ENCODE measurements at regions not wholly inside any gene's neighbourhood (a gene's known extent, or its start where the extent isn't known, plus 50 kb on each side); places are given as distances from the start of the nearest gene placed in this dataset.

- DNase-seq (ENCODE audit: low read depth) = no peak
- in situ Hi-C loops (cut with HindIII; ENCODE audit: low sequenced_read_pairs) = no loop called here
- no peak overlapping the region for H3K4me3 ChIP-seq (ENCODE audit: low read depth, low read length)
- no peak for TF ChIP-seq CTCF (IDR thresholded peaks at IDR 0.05; ENCODE audit: low read depth, low read length, missing control alignments)
Observed at GRCh38 chr12:124452576-124453331, 114.7 kb downstream of the NCOR2 start.

- no peak overlapping the region for H3K4me3 ChIP-seq (ENCODE audit: low read depth, low read length)
- no peak for TF ChIP-seq CTCF (IDR thresholded peaks at IDR 0.05; ENCODE audit: low read depth, low read length, missing control alignments)
- in situ Hi-C loops (cut with HindIII; ENCODE audit: low sequenced_read_pairs) = no loop called here
- DNase-seq (ENCODE audit: low read depth) = no peak
Observed at GRCh38 chr12:124451637-124452243, 115.7 kb downstream of the NCOR2 start.

- H3K4me3 ChIP-seq (ENCODE audit: low read depth, low read length) = no peak overlapping the region
- in situ Hi-C loops (cut with HindIII; ENCODE audit: low sequenced_read_pairs) = no loop called here
- TF ChIP-seq CTCF (IDR thresholded peaks at IDR 0.05; ENCODE audit: low read depth, low read length, missing control alignments) = no peak
- DNase-seq (ENCODE audit: low read depth) = no peak
Observed at GRCh38 chr12:124451016-124451415, 116.4 kb downstream of the NCOR2 start.

GRCh38 chr12:124450376-124450750 is 117.0 kb downstream of the NCOR2 start:
- TF ChIP-seq CTCF (IDR thresholded peaks at IDR 0.05; ENCODE audit: low read depth, low read length, missing control alignments) = no peak
- H3K4me3 ChIP-seq (ENCODE audit: low read depth, low read length) = no peak overlapping the region

GRCh38 chr12:124449623-124450375 is 117.6 kb downstream of the NCOR2 start:
- no peak for DNase-seq (ENCODE audit: low read depth)
- in situ Hi-C loops (cut with HindIII; ENCODE audit: low sequenced_read_pairs) = no loop called here
- no peak for TF ChIP-seq CTCF (IDR thresholded peaks at IDR 0.05; ENCODE audit: low read depth, low read length, missing control alignments)
- no peak overlapping the region for H3K4me3 ChIP-seq (ENCODE audit: low read depth, low read length)

More at GRCh38 chr12:124450376-124450750, 117.0 kb downstream of the NCOR2 start:
- in situ Hi-C loops (cut with HindIII; ENCODE audit: low sequenced_read_pairs) = no loop called here
- DNase-seq (ENCODE audit: low read depth) = no peak

- no peak overlapping the region for H3K4me3 ChIP-seq (ENCODE audit: low read depth, low read length)
- no peak for TF ChIP-seq CTCF (IDR thresholded peaks at IDR 0.05; ENCODE audit: low read depth, low read length, missing control alignments)
- in situ Hi-C loops (cut with HindIII; ENCODE audit: low sequenced_read_pairs) = no loop called here
- no peak for DNase-seq (ENCODE audit: low read depth)
Observed at GRCh38 chr12:124448955-124449622, 118.3 kb downstream of the NCOR2 start.
